NCI-H82 treated with DMSO at 0.1 percent for 48 hours (cell line): ENCODE measurements at regions not wholly inside any gene's neighbourhood (a gene's known extent, or its start where the extent isn't known, plus 50 kb on each side); places are given as distances from the start of the nearest gene placed in this dataset.

ENCODE experiments used
- DNase-seq: peaks from one replicate; lab custom pipeline; 2025; ENCODE audit not compliant: unreplicated experiment; lab: John Stamatoyannopoulos, UW

DNA sequence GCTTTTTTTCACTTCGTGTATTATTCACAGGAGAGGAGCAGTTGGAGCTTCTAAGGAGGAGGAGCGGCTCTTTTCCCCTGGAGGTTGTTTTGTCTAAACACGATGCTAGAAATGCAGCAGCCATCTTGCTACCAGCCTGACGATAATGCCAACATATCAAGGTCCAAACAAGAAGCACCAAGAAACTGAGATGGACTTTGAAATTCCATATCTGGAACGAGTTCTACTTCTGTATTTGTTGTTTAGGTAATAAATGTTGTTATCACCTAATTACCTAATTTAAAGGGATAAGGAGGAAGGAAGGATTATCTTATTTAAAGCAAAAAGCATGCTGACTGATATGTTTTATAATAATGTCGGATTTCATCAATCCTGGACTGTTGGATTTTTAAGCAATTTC is 174.4 kb upstream of the TMPO start:
- DNase-seq, result no peak

GRCh38 chr12:98341732-98342131 is 173.7 kb upstream of the TMPO start:
- no peak for DNase-seq

- no peak for DNase-seq
Measured at GRCh38 chr12:98343002-98343567, 172.3 kb upstream of the TMPO start.

DNA sequence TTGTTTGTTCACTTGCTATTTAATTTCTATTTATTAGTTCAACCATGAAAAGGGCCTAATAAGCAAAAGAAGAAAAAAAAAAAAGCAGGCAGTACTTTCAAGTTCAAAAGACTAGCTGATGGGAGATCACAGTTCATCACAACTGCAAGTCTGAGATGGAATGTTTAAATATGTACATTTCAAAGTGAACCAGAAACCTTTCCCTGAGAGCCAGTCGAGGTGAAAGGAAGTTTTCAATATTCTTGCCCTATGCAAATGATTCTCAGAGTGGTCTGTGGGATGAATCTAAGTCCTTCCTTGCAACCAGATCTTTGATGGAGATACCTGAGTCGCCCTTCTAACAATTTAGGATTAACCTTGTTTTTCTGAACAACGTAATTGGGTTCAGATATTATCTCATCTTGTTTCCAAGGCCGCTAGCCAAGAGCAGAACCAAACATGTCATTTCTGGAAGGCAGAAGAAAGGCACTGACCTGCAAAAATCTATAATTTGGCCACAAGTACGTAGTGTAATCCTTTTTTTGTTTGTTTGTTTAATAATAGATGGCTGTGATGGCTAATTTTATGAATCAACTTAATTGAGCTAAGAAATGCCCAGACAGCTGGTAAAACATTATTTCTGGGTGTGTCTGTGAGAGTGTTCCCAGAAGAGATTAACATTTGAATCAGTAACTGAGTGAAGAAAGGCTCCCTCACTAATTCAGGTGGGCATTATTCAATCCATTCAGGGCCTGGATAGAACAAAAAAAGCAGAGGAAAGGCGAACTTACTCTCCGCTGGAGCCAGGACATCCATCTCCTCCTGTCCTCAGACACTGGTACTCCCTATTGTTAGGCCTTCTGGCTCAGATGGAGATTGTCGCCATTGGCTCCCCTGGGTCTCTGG is 171.1 kb upstream of the TMPO start:
- no peak for DNase-seq

DNA sequence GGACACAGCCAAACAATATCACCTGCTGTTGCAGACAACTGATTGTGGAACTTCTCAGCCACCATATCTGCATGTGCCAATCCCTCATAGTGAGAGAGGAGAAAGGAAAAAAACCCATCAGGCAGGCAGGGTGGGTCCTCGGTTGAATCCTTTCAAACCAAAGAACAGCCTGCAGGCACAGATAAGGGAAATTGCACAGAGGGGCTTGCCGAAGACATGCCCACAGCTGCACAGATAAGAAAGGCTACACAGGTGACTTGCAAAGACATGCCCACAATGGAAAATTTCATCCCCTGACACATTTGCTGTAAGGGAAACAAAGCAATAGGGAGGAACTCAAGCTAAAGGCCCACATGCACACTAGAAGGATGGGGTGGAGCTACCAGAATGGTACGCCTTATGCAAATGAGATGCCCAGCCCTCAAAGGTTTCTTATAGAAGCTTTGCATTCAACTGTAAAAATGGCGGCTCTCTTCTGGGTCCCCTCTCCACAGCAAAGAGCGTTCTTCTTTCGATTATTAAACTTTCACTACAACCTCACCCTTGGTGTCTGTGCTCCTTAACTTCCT is 170.0 kb upstream of the TMPO start:
- no peak for DNase-seq

DNA sequence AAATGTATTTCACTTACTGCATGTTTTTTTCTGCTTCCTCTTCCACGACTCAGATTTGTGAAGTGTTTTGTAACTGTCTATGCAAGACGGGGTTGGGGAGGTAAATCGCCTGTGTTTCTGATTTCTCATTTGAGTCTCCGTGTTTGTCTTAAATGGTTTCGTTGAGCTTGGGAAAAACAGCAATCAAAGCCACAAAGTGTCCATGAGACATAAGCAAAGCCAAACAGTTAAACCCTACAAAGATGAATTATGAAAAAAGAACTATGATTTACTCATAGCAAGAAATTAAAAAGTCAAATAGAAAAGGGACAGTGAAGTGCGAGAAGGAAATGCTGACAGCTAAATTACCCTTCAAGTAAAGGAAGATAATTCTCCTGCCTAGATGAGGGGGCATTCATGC is 164.3 kb upstream of the TMPO start:
- DNase-seq, result no peak

DNA sequence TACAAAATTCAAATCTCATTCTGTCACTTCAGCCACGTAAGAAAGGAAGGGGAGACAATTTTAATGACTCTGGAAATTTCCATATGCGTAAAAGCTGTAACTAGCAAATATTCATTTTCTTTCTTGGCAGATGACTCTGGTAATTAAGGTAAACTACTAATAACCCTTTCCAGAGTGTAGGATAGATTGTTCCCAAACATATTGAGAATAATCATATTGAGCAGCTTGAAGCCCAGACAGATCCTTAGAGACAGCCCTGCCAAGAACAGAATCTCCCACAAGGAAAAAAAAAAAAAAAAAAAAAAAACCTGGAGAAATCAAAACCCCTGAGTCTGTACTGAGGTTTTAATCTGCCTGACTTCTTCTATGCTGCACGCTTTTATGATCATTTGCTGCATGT is 163.6 kb upstream of the TMPO start:
- DNase-seq, result no peak

DNA sequence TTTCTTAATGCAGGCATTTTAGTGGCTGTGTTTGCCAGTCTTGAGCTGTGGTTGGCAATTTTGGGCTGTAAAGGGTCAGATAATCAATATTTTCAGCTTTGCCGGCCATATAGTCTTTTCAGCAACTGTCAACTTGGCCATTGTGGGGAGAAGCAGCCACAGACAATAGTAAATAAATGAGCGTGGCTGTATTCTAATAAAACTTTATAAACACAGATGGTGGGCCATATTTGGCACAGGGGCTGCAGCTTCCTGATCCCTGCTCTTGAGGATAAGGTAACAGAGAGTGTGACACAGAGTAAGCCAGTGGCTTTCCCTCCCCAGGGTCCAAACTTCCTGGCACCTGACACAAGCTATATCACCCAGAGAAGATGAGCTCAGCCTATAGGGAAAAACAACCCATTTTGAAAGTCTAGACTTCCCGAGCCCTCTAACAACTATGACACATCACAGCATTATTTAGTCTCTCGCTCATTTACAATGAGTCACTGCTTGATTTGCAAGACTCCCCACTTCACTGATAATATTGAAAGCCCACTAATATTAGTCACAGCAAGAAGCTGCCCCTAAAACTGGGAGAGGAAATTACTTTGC is 163.1 kb upstream of the TMPO start:
- DNase-seq, result no peak

- DNase-seq, result no peak
Measured at GRCh38 chr12:98352835-98353234, 162.6 kb upstream of the TMPO start.

DNA sequence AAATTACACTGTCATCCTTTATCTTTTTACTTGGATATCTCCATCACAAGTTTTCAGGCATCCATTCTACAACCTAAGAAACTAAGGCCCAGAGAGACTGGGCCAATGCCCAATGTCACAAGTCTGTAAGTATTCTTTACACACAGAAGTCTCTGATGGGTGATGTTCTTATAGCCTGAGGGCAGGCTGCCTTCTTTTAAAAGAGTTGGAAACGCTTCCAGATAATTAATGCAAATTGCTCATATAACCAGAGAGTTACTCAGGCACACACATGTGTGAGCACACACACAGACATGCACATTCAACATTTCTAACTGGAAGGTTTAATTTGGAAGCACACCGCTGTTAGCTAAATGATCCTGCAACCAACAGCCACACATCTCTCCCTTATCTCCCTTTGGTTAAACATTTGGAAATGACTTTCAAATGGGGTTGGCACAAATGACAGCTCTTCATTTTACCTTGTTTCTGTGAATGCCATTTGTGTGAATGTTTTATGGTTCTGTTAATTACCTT is 160.8 kb upstream of the TMPO start:
- no peak for DNase-seq

DNA sequence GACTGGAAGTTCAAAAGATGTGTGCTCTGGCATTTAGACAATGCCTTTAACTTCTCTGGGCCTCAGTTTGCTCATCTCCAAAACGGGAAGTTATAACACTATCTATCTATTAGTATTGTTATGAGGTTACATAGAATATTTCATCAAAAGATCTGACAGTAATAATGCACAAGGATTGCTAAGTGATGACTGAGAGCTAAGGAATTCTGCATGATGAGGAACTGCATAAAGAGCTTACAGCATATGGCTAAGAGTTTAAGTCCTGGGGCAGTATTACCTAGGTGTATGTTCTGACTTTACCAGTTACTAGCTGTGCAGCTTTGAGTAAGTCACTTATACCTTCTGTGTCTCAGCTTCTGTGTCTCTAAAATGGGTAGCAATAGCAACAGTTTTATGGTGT is 160.1 kb upstream of the TMPO start:
- no peak for DNase-seq

DNA sequence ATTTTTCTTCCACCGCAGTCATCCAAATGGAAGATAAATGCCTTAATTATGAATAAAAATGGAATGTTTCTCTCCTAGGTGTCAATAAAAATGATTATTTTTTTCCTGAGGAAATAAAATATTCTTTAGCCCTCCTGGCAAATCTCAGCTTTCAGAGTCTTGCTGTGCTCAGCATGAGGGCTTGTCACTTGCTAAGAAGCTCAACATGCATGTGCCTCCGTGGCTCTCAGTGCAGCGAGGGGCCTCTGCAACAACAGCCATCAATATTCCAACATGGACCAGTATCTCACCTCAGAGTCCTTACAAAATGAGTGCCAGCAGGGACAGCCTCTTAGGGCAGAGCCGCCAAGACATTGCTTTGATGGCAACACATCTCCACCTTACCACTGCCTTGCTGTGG is 159.5 kb upstream of the TMPO start:
- no peak for DNase-seq

GRCh38 chr12:98358144-98358543 is 157.2 kb upstream of the TMPO start:
- no peak for DNase-seq

- no peak for DNase-seq
Measured at GRCh38 chr12:98359856-98360255, 155.5 kb upstream of the TMPO start.

- DNase-seq, result no peak
Measured at GRCh38 chr12:98360401-98360800, 155.0 kb upstream of the TMPO start.

DNA sequence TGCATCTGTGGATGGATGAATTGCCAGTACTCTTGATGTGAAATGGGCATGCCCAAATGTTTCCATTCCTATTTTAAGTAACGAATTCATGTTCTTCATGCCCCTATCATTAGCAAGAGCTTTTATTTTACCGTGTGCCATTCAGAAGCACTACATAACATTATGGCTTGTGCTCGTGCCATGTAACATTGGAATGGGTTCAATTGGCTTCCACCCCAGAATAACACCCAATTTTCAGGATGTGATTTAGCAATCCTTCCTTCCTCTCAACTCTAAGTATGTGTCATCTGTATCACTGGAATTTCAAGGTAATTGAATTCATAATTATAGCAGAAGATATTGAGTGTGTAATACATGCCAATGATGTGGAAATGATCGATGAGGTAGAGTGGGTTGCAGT is 145.8 kb upstream of the TMPO start:
- DNase-seq, result no peak

DNA sequence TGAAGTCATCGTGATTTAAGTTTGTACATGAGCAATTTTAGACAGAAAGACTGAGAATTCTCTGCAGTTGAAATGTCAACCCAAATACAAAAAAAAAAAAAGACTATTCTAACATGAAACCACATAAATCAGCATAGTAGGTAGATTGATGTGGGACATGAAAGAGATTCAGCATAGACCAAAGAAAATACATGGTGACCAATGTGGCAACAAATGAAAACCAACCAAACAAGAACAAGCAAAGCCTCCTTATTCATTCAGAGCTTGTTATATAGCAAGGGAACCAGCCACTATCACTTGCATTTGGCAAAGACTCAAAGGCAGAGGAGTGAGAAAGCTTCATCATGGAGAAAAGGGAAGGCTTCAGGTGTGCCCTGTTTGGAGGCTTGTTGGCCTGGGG is 144.4 kb upstream of the TMPO start:
- no peak for DNase-seq

- DNase-seq, result no peak
Measured at GRCh38 chr12:98371419-98371818, 144.0 kb upstream of the TMPO start.

- DNase-seq, result no peak
Measured at GRCh38 chr12:98372340-98373024, 142.9 kb upstream of the TMPO start.

DNA sequence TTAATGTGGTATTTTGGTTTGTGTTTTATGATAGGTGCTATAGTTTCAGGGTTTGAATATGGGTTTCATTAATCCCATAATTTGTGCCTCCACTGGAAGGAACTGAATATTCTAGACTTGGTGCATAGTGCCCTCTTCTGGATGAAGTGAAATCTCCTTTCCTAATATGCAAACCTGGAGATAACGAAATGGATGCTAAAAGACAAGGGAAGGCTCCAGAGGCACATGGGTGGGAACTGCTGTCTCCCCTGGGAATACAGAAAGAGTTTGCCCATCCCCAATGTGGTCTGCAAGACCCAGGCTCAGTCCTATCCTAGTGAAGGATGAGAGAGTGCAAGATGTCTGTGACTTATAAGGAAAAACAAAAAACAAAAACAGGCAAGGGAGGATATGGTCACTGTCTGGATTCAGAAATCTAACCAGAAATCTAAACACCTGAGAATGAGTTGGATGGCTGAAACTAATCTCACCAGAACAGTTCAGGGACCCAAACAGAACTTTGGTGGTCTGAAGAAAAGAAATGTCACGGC is 142.3 kb upstream of the TMPO start:
- DNase-seq, result peak; percentile 80

- DNase-seq, result no peak
Measured at GRCh38 chr12:98374007-98374406, 141.4 kb upstream of the TMPO start.
